Stimulated activated CD4-positive, alpha-beta T cell treated with anti-CD3 and anti-CD28 coated beads, Interleukin-1b, Interleukin-23, amount 100 ng/mL, for 24 hours (primary cell): ENCODE measurements at regions not wholly inside any gene's neighbourhood (a gene's known extent, or its start where the extent isn't known, plus 50 kb on each side); places are given as distances from the start of the nearest gene placed in this dataset.

Experiments
- DNase-seq, 4 experiments: peaks; one replicate each; pipeline ENCODE4 v3.0.0-alpha.2; 2020; ENCODE audit warnings: low read depth in 4 of 4, low spot score in 1 of 4

DNA sequence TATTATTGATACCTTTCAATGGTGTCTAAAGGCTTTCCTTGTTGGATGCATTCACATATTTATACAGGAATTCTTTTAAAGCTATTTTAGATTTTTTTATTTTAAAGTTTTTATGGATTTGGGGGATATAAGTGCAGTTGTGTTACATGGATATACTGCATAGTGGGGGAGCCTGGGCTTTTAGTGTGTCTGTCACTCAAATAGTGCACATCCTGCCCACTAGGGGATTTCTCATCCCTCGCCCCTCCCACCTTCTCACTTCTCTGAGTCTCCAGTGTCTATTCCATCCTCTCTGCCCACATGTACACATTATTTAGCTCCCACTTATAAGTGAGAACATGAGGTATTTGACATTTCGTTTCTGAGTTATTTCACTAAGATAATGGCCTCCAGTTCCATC, 154.0 kb upstream of the MKI67 start:
- DNase-seq, result no peak

- DNase-seq, result no peak
Observed at GRCh38 chr10:128281343-128281742, 155.1 kb upstream of the MKI67 start.

DNA sequence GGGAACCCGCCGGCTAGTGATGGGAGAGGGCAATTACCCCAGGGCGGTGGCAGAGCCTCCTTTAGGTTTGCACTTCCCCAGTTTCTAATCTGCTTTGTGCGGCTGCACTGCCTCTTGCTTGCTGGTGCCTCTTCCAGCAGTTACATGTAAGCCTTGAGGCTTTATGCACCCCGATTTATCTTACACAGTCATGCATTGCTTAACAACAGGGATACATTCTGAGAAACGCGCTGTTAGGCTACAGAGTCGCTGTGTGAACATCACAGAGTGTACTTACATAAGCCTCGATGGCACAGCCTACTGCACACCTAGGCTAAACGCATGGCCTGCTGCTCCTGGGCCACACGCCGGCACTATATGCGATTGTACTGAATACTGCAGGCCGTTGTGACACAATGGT, 155.6 kb upstream of the MKI67 start:
- no peak for DNase-seq

DNA sequence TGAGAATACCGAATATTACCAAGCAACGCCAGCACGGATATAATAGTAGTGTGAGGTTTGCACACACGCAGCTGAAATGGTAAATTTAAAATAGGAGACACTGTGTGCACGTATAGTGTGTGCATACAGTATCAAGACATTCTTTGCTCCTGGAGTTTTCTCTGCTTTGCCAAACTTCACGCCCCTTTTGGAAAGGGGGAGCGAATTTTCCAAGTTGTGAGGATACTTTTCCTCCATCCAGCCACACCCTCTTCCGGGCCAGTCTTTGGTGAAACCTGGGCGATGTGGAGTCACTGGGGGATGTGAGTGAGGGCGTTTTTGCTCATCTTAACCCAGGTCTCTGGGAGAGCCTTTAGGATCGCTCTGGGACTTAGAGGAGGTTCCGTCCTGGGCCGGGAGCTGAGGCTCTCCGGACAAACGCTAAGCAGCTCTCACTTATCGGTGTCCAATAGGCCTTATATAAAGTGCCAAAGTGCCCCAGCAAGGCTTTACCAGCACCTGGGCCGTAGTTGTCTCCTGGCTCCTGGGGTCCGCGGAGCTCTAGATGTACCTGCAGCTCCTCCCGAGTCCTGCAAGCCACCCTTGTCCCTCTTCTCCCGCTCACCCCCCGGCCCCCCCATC, 160.0 kb upstream of the MKI67 start:
- DNase-seq, result no peak

DNA sequence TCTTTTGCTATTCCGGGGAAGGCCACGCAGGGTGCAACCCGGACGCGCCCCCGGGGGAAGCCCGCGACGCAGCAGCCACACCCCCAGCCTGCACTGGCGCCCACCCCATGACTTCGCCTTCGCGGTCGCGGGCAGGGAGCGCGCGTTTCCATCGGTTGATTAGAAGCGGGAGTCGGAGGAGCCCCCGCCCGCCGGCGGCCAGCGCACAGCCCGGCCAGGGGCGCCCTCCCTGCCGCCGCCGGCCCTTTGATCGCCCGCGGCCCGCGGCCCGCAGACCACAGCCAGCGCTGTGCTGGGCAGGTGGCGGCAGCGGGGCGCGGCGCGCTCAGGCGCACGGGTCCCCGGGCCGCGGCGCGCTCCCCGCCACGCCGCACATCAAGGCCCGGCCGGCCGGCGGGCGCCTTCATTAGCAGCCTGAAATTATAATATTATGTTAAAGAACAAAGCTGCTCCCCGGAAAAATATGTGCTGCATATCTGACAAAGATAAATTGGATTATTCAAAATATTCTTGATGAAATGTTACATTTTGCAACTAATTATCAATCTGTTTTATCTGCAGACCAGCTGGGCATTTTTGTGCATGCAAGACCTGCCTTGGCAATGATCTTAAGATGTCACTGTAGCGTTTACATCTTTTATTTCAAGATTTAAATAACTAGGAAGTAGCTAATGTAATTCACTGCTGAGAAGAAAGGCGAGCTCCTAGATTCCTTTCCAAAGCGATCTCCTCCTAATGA, 160.7 kb upstream of the MKI67 start:
- DNase-seq, result no peak

DNA sequence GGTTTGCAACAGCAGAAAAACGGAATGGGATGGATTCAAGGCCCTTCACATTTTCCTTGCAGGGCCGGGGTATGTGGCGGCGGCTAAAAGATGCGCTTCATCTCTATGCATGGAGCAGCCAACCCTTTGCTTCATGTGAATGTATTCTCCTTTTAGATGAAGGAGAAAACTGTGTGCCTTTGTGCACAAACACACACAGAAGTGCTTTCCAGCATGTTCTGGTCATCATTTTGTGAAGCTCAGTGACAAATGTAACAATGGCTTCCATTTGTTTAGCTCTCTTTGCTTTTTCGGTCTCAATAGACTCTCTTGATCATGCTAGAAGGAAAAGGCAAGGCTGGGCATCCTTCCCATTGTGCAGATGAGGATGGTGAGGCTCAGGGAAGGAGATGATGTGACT, 161.7 kb upstream of the MKI67 start:
- no peak for DNase-seq

DNA sequence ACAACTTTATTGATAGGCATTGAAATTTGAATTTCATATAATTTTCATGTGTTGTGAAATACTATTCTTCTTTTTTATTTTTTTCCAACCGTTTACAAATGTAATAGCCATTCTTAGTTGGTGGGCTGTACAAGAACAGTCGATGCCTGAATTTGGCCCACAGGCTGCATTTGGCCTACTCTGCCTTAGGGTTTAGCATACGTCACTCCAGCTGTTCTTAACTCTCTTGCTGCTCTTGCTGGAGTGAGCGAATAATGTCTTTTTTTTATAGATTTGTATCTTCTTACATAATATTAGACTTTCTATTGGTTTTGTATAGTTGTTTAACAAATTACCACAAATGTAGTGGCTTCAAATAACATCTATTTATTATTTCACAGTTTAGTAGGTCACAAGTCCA, 163.4 kb upstream of the MKI67 start:
- no peak for DNase-seq

- DNase-seq, result no peak
Observed at GRCh38 chr10:128295003-128295402, 168.8 kb upstream of the MKI67 start.

- no peak for DNase-seq
Observed at GRCh38 chr10:128296253-128297007, 170.2 kb upstream of the MKI67 start.

DNA sequence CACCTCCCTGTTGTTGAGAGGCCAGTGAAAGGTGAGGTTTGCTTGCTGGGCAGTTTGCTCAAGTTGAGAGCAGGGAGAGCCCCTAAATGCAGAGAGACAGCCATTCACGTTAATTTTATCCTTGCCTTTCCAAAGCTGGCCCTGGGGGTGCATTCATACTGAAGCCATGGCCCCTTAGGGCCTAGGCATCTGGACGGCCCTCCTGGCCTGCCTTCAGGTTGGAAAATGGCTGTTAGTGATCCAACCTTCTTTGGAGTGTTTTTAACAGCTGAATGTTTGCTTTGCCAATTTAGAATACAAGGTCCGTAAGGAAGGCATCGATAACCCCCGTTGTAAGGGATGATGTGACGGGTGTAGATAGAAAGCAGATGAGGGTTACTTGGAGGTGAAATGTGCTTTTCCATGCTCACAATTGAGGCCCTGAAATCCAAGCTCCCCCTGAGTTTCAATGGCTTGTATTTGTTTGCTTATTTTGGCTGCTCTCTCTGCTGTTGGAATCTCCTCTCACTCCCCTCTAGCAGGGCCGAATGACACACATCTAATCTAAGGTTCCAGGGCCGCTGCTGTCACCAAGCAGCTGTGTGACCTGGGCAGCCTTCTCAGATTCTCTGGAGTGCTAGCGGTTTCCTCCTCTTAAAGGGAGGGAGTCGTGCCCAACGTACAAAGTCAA, 171.6 kb upstream of the MKI67 start:
- DNase-seq, result no peak

DNA sequence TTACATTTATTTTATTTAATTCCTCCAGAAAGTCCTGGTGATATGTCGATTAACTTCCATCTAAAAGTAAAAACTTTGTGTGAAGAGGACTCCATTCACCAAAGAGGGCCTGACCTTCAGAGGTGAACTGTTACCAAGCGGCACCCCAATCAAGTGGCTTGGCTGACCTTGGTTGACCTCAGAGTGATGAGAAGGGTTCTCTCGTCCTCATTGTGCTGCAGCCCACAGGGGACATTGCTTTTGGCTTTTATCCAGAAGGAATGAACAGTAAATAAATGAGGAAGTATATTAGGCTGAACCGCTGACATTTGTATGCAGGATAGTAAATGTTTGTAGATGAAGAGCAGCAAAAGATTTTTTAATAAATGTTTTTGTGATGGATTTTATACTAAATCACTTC, 172.4 kb upstream of the MKI67 start:
- no peak for DNase-seq

DNA sequence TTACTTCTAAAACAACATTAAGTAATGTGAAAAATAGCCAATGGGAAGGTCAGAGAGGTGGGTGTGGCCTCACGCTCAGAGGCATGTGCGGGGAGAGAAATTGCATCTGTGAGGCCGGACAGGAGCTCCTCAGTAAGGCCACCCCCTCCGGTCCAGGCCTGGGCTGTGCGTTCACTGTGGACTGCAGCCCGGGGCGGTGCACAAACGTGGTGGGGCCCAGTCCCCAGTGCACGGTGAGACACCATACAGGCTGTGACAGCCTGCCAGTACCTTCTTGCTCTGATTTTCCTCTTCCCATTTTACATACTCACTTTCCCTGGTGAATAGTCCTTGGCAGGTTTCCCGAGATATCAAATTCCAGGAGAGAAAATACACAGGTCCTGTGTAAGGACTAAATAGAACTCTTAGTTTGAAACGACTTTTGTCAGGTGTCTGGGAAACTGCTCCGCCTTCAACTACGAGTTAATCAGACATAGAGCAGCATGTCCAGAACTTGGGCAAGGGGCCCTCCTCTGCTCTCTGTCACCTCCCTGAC, 174.1 kb upstream of the MKI67 start:
- DNase-seq, result no peak

GRCh38 chr10:128301051-128301450, 174.8 kb upstream of the MKI67 start:
- DNase-seq, result no peak

- DNase-seq, result no peak
Observed at GRCh38 chr10:128302808-128303207, 176.6 kb upstream of the MKI67 start.

DNA sequence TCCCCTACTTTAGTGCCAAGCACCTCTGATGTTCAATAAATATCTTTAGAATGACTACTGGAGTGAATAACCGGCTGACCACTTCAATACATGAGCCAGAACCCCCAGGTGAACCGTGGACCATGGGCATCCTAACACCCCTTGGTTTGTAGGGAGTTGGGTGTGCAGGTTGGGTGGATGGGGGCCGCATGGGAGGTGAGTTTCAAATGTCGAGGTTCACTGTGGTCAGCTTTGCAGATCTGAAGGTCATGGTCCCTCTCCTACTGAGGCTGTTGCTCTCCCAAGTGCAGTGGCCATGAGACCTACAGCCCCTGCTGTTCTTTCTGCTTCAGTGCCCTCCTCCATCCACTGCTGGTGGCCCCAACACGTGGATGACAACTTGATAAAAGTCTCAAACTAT, 178.0 kb upstream of the MKI67 start:
- no peak for DNase-seq

GRCh38 chr10:128305601-128306345, 179.6 kb upstream of the MKI67 start:
- no peak for DNase-seq

DNA sequence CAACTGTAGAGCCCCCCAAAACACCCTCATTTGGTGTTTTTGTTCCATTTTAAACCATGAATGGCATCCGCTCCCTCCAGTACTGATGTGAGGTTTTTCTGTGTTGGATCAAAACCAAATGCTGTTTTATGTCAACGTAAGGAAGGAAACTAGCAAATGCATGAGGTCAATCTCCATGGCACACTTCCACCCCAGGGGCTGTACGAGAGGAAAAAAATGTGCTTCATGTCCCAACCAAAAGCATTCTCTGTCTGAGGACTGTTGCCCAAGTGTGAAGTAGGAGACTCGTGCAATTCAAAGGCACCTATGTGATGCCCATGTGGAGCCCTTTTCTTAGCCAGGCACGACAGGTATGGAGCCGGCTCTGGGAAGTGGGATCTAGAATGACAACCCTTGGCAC, 180.3 kb upstream of the MKI67 start:
- no peak for DNase-seq

DNA sequence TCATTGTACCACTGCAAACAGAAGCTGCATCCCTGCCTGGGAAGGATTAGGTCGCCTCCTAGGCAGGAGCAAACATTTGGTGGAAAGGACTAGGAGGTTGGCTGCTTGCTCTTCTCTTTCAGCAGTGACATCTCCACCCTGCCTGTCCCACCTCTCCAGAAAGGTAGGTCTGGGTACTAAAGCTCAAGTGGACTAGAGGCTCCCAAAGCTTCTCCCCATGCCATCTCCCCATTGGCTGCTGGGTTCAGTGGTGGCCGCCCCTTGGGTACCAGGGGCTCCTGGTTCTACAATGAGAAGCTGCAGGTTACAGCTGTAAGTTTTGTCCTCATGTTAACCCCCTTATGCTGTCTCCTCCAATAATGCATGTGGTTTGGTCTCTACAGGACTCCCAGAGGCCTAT, 180.7 kb upstream of the MKI67 start:
- DNase-seq, result no peak

GRCh38 chr10:128307820-128308219, 181.6 kb upstream of the MKI67 start:
- DNase-seq, result no peak

GRCh38 chr10:128310971-128311658, 184.9 kb upstream of the MKI67 start:
- no peak for DNase-seq
